Gastroesophageal sphincter (tissue), 4 donors: ENCODE measurements at regions not wholly inside any gene's neighbourhood (a gene's known extent, or its start where the extent isn't known, plus 50 kb on each side); places are given as distances from the start of the nearest gene placed in this dataset.

Source experiments
- ATAC-seq: fragments of 150-250 bp; one replicate; pipeline ENCODE4 v1.9.1; 2016; ENCODE audit warnings: mild to moderate bottlenecking, moderate library complexity
- H3K27ac ChIP-seq, 4 donors: fragments of 200-600 bp; sonication (generic) in 3 of 4; 1 replicate in 3 of 4; 2 replicates in 1 of 4; pipeline ENCODE4 v1.5.1; 2016 to 2019
- H3K27me3 ChIP-seq: fragments of 200-600 bp; sonication (generic); one replicate; pipeline ENCODE4 v1.5.1; 2019
- H3K36me3 ChIP-seq, 2 donors: fragments of 200-600 bp; sonication (generic); one replicate each; pipeline ENCODE4 v1.5.1; 2019; ENCODE audit warnings: control low read depth in 1 of 2
- H3K4me1 ChIP-seq, 3 donors: fragments of 200-600 bp; sonication (generic); 1 replicate in 2 of 3; 2 replicates in 1 of 3; pipeline ENCODE4 v1.5.1; 2016 to 2019; ENCODE audit warnings: control low read depth in 2 of 3
- H3K4me3 ChIP-seq, 2 donors: fragments of 200-600 bp; sonication (generic); one replicate each; pipeline ENCODE4 v1.5.1; 2019; ENCODE audit warnings: mild to moderate bottlenecking in 1 of 2, moderate library complexity in 1 of 2
- H3K9me3 ChIP-seq, 3 donors: fragments of 200-600 bp; sonication (generic); one replicate each; pipeline ENCODE4 v1.5.1; 2017 to 2019; ENCODE audit warnings: control low read depth in 2 of 3
- CTCF ChIP-seq, 4 experiments: fragments of 200-600 bp in 2 of 4; fragments of 450-650 bp in 2 of 4; sonication (generic) in 1 of 4; IDR thresholded peaks; one replicate each; pipeline ENCODE4 v1.5.1; 2017 to 2019; ENCODE audit warnings: antibody characterized with exemption in 4 of 4, mild to moderate bottlenecking in 2 of 4, moderate library complexity in 2 of 4
- EP300 ChIP-seq: sonication (generic); formaldehyde crosslinking; IDR thresholded peaks from one replicate; pipeline ENCODE4 v1.6.1; 2017; ENCODE audit warnings: antibody characterized with exemption, mild to moderate bottlenecking
- POLR2A ChIP-seq, 2 donors: fragments of 450-650 bp; IDR thresholded peaks; one replicate each; pipeline ENCODE4 v1.6.1; 2017; ENCODE audit warnings: antibody characterized with exemption in 2 of 2, mild to moderate bottlenecking in 2 of 2, moderate library complexity in 1 of 2
- POLR2AphosphoS5 ChIP-seq: sonication (generic); formaldehyde crosslinking; IDR thresholded peaks from one replicate; pipeline ENCODE4 v1.6.1; 2017; ENCODE audit warnings: antibody characterized with exemption
- WGBS, 2 donors: methylation state at CpG; one replicate each; pipeline ENCODE4 v1.1.5; 2018; ENCODE audit warnings: low coverage in 1 of 2; 5-methylcytosine and 5-hydroxymethylcytosine counted together

DNA sequence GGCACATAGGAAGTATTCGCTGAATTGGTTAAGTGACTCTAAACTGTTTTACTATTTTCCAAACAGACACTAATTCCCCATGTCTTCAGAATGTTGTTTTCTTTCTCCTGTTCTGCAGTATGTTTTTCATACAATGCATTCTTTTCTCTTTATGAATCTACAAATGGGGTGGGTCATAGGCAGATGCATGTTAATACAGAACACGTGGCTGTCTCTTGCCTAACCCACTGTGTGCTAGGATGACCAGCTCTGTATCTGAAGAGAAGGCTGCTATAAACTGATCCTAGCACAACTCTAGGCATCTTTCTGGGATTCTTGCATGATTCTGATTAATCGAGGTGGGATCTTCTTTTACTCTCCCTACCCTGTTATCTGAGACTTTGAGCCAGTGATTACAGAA lies 826.0 kb downstream of the PLCL1 start:
- ATAC-seq = no peak
- H3K9me3 ChIP-seq = no peaks in the 10 kb centered on the region
- H3K27ac ChIP-seq = no peak overlapping the region
- WGBS, 2 donors = 83% methylated on average over 2 to 3 of the region's 3 CpGs
- no peak overlapping the region for H3K4me3 ChIP-seq
- no peaks in the 10 kb centered on the region for H3K36me3 ChIP-seq
- no peaks in the 10 kb centered on the region for H3K4me1 ChIP-seq
- TF ChIP-seq POLR2AphosphoS5 (no peak), CTCF (IDR thresholded peaks at IDR 0.05) (no peak), POLR2A (IDR thresholded peaks at IDR 0.05) (no peak), EP300 (no peak)
- no peaks in the 10 kb centered on the region for H3K27me3 ChIP-seq

DNA sequence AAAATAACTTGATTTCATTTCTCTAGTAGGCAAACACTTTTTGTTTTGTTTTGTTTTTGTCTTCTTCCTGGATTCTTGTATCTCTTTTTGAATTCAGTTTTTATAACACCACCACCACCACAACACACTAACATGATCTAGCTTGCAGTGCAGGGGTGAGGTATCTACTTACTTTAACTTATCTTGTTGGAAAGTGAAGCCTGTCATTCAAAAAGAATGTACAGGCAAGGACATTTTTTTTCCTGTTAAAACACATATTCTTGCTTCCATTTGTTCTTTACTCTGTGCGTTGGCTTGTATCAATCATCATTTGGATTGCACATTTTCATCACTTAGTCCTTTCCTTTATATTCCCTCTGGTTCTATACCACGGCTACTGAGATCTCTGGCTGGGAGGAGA lies 824.2 kb downstream of the PLCL1 start:
- 48 to 69% methylated on average over 2 of the region's 2 CpGs for WGBS, 2 donors
- Histone ChIP-seq H3K4me1 (no peaks in the 10 kb centered on the region), H3K9me3 (no peaks in the 10 kb centered on the region), H3K27ac (no peak overlapping the region), H3K36me3 (no peaks in the 10 kb centered on the region), H3K27me3 (no peaks in the 10 kb centered on the region), H3K4me3 (no peak overlapping the region)
- no peak for ATAC-seq
- TF ChIP-seq POLR2A (IDR thresholded peaks at IDR 0.05) (no peak), CTCF (IDR thresholded peaks at IDR 0.05) (no peak), POLR2AphosphoS5 (no peak), EP300 (no peak)

GRCh38 chr2:198622986-198623730 lies 818.8 kb downstream of the PLCL1 start:
- TF ChIP-seq POLR2AphosphoS5 = no peak
- TF ChIP-seq POLR2A (IDR thresholded peaks at IDR 0.05) = no peak
- no peak for TF ChIP-seq CTCF (IDR thresholded peaks at IDR 0.05)
- TF ChIP-seq EP300 = no peak
- Histone ChIP-seq H3K36me3 (no peaks in the 10 kb centered on the region), H3K4me3 (no peak overlapping the region), H3K9me3 (no peaks in the 10 kb centered on the region), H3K27ac (no peak overlapping the region), H3K4me1 (no peaks in the 10 kb centered on the region), H3K27me3 (no peaks in the 10 kb centered on the region)
- WGBS, 2 donors = 69 to 70% methylated on average over 3 of the region's 3 CpGs
- no peak for ATAC-seq

DNA sequence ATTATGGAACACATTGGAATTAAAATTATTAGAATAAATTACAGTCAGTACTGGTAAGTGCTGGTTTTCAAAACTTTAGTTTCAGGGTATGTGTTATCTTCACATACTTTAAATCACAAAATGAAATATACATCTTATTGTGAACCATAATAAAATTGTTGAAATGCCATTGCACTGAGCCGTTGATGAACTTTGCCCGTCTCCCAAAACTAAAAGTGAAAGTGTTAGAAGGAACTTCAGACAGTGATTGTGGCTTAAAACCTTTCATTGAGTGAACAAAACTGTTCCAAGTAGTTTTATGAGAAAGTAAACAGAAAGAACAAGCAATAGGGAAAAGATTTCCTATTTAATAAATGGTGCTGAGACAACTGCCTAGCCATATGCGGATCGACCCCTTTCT lies 811.6 kb downstream of the PLCL1 start:
- Histone ChIP-seq H3K27me3 (no peaks in the 10 kb centered on the region), H3K27ac (no peak overlapping the region), H3K36me3 (no peaks in the 10 kb centered on the region), H3K9me3 (no peaks in the 10 kb centered on the region), H3K4me3 (no peak overlapping the region), H3K4me1 (no peaks in the 10 kb centered on the region)
- no peak for ATAC-seq
- WGBS, 2 donors = 63 to 65% methylated on average over 4 of the region's 4 CpGs
- TF ChIP-seq CTCF (IDR thresholded peaks at IDR 0.05) (no peak), POLR2AphosphoS5 (no peak), POLR2A (IDR thresholded peaks at IDR 0.05) (no peak), EP300 (no peak)

DNA sequence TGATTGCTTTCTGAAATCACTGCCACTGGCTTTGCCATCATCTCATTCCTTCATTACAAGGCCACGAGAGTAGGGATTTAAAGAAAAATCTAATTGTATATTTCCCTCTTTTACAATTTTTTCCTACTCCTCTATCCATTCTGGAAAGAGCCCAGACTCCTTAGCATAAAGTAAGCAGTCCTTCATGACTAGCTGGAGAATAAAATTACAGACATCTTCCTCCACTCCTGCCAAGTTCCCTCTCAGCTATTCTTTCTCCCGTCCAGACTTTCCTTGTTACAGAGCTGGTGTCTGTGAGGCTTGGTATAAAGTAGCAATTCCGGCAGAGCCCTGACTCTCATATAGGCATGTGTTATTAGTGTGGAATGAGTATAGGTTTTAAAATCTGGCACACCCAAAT lies 806.8 kb downstream of the PLCL1 start:
- 19 to 25% methylated on average over 2 to 3 of the region's 3 CpGs for WGBS, 2 donors
- no peak for TF ChIP-seq EP300
- no peak for TF ChIP-seq POLR2A (IDR thresholded peaks at IDR 0.05)
- TF ChIP-seq POLR2AphosphoS5 = no peak
- no peak for TF ChIP-seq CTCF (IDR thresholded peaks at IDR 0.05)

More for the DNA sequence above, 806.8 kb downstream of the PLCL1 start:
- Histone ChIP-seq H3K36me3 (no peaks in the 10 kb centered on the region), H3K27ac (no peak overlapping the region), H3K27me3 (no peaks in the 10 kb centered on the region), H3K9me3 (no peaks in the 10 kb centered on the region), H3K4me1 (no peaks in the 10 kb centered on the region), H3K4me3 (no peak overlapping the region)
- ATAC-seq = no peak
